NCI-H524 (cell line): ENCODE measurements at regions not wholly inside any gene's neighbourhood (a gene's known extent, or its start where the extent isn't known, plus 50 kb on each side); places are given as distances from the start of the nearest gene placed in this dataset.

Source experiments
- DNase-seq, 2 experiments: peaks; one replicate each; lab custom pipeline; 2025; lab: John Stamatoyannopoulos, UW

DNA sequence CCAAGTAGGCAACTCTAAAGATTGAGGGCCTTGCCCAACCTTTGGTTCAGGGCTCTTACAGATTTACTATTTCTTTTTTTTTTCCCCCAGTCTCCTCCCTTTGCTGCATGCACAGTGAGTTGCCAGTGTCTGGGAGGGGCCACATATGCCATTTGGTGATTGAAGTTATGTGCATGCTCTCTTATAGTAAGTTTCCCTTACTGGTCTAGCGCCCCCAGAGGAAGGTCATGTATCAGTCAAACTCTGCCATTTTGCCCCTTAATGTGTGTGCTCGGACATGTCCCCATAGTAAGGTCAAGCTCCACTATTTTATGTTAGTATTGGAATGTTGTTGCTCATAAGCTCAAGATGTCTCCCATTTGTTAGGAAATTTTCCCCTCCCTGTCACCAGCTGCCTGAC, 1138.0 kb upstream of the SLC10A2 start:
- DNase-seq: no peak

DNA sequence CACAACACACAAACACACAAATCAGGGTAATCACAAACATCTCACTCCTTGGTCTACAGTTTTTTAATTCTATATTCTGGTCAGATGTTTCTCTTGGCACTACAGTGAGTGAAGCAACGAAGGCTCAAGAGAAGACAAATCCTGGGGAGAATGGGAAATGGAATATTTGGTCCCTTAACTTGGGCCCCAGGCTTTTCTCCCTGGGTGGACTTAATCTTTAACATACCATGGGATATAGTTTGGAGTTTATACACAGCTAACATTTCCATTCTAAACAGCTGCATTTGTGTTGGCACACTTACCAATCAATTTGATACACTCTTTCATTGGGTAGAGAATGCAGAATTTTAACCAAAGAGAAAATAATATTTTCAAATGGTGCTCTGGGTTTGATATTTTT, 1132.6 kb upstream of the SLC10A2 start:
- no peak for DNase-seq

DNA sequence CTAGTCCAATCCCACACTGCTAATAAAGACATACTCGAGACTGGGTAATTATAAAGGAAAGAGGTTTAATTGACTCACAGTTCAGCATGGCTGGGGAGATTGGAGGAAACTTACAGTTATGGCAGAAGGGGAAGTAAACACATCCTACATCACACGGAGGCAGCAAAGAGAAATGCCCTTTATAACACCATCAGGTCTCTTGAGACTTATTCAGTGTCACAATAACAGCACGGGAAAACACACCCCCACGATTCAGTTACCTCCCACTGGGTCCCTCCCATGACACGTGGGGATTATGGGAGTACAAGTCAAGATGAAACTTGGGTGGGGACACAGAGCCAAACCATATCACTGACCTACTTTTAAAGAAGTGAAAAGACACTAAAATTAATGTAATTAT, 1130.4 kb upstream of the SLC10A2 start:
- no peak for DNase-seq

DNA sequence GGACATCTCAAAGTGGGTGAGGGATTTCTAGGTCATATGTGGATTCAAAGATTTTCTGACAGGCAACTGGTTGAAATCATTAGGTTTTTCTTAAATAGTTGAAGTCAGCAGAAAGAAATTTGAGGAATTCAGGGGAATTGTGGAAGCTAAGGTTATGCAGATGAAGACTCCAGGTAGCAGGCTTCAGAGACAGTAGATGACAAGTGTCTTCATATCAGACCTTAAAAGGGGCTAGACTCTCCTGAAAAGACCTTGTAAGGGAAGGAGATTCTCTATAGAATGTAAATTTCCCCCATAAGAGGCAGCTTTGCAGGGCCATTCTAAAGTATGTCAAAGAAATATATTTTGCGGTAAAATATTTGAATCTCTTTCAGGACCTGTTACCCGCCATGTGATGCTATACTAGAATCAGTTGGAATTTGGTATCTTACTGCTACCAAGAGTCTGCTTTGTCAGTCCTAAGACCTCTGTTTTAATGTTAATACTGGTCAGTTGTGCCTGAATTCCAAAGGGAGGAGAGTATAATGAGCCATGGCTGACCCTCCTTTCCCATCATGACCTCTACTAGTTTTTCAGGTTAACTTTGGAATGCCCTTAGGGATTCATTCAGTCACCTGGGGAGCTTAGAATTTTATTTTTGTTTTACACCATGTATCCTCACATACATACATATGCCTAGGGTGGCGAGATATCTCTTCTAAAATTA, 1115.5 kb upstream of the SLC10A2 start:
- DNase-seq: no peak

DNA sequence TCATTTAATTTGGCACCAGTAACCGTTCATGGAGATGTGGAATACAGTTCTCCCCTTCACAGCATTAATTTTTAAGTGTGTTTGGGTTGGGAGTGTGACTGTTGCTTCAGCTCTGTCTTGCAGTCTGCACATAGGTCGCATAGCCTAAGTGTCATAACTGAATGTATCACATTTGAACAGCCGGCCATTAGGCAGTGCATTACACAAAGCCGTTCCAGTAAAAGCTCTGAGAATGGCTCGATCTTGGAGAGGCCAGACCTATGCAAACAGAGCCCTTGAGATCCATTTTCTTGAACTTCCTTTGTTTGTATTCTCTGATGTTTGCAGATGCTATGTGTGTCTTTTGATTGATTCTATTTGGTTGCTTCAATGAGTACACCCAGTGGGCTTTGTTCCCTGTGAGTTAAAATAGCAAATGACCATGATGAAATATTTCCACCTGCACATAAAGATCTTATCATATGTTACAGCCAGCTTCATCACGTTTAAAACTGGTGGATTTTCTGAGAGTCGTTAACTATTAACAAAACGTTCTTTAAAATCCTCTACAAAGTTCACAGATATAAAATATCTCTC, 1104.9 kb upstream of the SLC10A2 start:
- no peak for DNase-seq

DNA sequence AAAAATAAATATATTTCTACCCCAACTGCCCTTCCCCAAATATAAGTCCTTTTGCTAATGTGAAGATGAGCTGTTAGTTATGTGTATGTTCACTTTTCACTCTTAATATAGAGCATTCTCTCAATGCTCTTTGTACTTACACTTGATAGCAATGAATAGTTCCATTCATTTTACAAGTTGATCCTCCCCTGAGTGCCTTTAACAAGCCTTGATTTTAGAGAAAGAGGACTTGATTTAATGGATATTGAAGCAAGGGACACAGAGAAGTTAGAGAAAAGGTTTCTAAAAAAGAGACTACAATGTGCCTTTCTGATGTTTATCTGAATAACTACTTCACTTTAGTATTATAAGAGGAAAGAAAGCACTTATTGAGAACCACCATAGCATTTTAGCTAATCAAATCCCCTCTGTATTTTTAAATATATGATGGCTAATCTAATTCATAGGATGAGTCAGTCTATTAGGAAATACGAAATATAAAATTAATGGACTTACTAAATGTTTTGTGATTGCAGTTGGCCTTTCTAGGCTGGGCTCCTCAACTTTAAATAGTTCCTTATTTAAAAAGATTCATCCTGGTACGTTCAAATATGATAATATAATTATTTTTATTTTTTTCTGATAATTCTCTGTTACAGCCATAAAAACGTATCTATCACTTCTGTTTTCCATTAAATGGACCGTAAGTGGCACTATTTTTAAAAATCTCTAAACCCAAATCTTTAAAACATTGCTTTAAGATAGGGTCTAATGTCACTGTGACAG, 1097.8 kb upstream of the SLC10A2 start:
- DNase-seq: no peak

DNA sequence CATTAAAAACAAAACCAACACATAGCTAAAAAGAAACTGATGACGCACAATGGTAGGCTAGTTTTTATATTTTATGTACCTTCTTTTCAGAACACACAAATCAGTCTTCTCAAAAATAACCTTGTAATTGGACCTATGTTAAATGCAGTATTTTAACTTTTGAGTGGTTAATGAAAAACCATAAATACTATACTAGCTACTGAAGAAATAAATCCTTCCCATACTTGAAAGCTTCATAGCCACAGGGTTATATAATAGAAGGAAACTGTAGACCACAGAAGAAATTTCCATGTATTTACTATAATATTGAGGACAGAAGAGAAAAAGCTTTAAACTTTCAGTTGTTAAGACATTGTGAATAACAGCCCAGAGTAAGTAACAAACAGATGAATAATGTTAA, 1094.3 kb upstream of the SLC10A2 start:
- DNase-seq: no peak

DNA sequence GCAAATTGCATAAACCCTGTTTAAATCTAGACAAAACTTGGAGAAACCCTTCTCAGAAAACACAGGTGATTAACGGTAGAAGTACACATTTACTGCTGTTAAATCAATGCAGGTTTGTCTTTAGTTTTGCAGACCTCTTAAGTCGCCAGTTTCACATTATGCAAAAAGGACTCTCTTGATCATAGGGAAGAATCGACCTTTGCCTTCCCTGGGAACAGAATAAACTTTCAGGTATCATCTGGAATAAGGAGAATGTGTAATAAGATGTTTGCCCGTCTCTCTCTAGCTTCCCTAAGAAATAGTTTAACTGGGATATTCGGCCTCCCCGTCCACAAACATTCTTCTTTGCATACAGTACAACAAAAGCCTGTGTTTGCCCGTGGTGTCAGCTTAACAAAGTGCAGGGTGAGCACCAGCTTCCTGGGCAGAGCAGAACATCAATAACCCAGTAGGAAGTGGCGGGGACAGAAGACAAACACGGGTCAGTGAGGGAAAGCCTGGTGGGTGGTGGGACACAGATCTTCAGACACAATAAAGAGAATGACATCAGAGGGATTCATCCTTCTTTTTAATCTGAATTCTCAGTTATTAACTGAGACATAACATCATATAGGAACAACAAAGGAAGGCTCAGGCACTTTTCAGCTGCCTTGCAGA, 1077.7 kb upstream of the SLC10A2 start:
- no peak for DNase-seq

DNA sequence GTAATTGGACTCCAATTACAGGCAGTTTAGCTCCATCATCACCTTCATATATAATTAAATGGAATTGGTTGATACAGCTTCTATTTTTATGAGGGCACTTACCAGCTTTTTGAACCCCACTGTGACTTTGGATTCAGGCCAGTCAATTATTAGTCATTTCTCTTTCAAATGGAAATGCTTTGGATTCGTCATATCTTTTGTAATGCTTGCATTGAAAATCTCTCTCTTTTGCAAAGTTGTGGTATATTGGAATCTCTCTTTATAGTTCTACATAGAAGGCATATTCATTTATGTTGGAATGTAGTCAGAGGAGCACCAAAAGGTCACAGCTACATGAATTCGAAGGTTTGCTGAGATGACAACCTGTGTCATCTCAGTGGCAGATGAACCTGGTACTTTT, 1074.3 kb upstream of the SLC10A2 start:
- DNase-seq: no peak

DNA sequence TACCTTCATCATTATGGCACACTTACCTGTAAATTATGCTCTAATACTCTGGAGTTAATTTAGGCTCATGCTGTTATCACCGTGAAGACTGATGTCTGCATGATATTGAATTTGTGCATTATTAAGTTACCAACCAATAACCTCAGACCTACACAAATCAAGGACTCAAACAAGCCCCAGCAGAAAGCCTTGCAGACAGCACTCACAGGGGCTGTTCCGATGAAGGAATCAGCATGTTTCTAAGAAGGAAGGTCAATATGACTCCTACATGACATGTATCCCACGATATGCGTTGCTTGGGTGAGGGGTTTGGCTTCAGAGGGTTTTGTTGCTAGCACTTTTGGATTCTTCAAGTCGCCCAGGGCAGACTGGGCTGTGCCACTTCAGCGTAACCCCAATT, 1071.2 kb upstream of the SLC10A2 start:
- DNase-seq: no peak

DNA sequence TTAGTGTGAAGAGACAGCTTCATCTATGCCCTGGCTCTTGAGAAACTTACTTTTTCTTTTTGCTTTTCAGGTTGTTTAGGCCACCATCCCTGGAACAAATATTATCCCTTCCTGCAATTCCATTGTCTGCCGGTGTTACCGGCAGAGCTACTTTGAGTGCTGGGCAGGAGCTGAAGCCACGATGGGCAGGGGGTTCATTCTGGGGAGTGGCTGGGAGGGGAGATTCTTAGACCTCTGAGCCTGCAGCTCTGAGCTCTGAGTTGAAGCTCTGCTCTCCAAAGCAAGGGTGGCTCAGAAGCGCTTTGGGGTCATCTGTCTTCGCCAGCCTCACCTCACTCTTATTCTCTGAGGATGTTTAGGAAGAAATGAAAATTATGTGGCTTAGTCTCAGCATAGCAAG, 1066.6 kb upstream of the SLC10A2 start:
- no peak for DNase-seq

DNA sequence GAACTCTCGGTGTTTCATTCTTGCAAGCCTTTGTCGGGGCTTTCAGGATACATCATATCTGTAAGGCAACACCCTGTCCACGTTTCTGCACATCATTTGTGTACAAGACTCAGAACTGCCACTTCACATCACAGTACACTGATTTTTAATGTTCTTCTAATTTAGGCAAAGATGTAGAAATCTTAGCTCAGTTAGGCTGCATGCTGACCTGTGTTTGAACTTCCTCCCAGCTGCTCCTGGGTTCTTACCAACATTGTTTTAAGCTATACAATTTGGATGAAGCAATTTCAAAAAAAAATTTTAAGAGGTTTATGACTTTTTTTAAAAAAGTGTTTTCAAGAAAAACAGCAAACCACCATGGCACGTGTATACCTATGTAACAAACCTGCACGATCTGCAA, 1047.9 kb upstream of the SLC10A2 start:
- no peak for DNase-seq

DNA sequence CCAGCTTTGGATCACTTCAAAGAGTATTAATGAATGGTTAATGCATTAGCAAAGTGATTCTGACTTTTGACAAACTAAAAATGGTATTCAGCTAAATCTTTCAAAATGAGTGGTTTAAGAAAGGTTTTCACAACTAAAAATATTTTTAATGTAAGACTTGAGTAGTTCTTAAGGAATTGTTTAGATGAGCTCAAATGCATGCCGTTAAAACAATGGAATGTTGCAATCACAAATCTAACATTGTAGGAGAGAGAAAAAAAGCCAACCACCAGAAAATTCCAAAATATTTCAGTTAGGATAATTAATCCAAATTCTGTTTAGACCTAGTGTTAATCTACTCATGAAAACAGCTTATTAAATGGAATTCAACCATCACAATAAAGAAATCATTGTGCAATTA, 1044.8 kb upstream of the SLC10A2 start:
- no peak for DNase-seq

DNA sequence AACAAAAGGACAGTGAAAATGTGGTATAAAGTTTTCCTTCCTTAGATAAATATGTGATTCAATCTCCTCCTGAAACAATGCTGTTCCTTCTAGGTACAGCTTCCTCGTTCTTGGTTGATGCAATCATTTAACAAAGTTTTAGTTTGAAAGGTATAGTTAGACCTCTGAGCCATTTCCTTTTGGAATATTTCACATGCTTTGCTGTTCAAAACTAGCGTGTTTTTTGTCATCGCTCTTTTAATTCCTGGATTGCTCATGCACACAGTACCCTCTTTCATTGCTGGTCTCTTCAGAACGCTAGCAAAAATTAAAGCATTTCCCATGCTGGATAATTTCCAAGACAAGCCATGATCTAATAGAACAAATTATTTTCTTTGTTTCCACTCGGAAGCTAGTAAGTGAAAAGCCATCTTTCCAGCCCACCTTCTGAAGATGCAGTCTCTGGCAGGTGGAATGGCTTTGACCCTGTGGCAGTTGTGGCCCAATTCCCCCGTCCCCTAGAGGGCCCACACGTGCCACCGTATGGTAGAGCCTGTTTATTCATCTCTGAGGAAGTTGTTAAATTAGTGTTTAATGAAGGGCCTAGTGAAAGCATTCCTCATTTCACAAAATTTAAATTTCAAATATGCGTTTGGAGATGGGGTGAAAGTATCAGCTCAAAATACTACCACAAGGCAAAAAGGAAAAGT, 1040.6 kb upstream of the SLC10A2 start:
- DNase-seq: no peak

DNA sequence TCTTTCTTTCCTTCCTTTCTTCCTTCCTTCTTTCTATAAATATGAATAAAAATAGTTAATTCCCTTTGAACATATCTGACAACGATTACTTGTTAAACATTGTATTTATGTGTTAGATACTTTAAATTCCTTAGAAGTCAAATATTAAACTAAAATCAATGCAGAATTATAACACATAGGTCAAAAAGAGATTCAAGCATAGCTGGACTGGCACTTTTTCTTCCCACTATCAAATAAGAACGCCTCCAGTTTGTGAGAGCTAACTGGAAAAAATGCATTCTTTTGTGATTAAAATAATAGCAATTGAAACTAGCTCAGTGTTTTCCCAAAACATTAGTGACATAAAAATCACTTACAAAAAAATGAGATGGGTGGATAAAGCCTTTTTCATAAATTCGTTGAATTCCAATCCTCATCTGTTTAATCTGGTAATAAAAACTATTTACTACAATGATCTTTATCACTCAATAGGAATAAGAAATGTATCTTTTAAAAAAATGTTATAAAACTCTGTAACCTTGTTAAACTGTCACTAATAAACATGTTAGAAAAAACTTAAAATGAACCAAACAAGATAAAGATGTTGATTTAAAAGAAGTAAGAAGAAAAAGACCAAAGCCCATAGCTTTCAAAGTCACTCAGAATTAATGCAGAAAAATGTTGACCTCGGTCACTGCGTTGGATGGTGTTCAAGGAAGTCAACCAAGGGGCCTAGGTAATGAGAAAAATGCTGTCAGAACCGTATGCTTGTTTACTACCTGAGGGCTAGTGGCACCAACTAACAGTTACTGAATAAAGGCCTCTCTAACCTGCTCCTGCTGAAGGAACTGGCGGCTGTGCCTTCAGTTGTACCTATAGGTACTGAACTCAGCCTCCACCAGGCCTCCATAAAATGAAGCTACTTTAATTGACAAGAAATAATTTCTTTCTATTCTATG, 1039.5 kb upstream of the SLC10A2 start:
- DNase-seq: no peak

DNA sequence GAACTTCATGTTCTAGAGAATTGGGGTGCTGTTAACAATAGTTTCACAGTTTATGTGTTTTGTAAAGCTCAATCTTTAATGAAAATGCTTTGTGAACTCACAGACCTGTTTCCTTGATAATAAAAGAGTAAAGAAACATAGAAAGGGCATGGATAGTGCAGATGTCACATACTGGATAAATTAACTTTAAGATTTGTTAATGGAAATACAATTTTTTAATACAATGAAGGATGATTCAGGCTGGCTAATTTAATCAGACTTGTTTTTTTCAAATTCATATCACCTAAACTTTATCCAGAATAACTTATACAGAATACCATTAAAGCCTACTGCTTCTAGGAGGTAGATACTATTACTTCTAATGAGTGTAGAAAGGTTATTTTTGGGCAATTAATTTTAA, 1033.5 kb upstream of the SLC10A2 start:
- no peak for DNase-seq

DNA sequence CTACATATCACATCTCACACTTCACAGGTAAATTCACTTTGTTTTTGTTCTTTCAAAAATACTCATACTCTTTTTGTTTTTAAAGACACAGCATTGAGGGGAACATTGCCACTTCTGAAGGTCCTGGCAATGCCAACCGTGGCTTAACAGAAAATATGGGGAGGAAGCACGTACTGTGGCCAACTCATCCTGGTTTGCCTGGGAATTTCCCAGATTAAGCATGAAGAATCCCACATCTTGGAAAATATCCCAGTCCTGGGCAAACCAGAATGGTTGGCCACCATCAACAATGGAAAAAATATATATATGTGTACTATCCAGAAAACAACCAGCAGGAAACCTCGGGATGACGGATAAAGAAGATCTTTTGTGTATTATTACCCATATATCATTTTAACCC, 1032.2 kb upstream of the SLC10A2 start:
- DNase-seq: no peak

DNA sequence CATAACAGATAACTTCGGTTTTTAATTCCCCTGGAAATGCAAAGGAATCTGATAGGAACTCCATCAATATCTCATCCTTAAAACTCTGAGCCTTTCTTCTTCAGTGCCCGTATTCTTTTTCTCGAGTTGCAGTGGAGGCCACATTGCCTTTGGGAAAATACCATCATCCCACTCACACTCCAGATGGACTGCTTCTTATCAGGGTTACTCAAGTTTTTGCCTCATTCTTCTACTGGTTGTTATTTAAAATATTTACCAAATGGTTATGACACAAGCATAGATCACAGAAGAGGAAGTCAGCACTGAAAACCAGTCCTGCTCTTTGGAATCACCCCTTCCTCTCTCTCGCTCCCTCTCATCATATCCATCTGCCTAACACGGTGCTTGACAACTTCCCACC, 1020.5 kb upstream of the SLC10A2 start:
- DNase-seq: no peak

DNA sequence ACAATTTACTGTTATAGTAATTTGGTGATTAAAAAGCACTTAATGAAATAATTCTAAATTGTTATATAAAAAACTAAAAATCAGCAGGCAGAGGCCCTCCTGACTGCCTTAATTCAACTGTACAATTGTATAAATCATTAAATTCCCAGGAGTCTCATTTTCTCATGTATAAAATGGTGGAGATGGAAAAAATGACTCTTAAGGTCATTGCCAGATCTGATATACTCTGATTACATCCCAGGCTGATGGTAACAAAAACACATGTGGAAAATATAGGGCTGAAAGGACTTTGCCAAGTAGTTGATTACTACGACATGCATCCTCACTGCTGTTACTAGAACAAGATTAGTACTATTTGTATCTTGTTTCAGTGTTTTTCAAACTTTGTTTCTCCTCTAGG, 1020.0 kb upstream of the SLC10A2 start:
- DNase-seq: no peak

DNA sequence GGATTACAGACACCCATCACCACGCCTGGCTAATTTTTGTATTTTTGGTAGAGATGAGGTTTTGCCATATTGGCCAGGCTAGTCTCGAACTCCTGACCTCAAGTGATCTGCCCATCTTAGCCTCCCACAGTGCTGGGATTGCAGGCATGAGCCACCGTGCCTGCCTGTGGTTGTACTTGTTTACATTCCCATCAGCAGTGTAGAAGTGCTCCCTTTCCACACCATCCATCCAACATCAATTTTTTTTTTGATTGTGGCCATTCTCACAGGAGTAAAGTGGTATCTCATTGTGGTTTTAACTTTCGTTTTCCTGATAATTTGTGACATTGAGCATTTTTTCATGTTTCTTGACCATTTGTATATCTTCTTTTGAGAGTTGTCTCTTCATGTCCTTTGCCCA, 1019.4 kb upstream of the SLC10A2 start:
- no peak for DNase-seq

DNA sequence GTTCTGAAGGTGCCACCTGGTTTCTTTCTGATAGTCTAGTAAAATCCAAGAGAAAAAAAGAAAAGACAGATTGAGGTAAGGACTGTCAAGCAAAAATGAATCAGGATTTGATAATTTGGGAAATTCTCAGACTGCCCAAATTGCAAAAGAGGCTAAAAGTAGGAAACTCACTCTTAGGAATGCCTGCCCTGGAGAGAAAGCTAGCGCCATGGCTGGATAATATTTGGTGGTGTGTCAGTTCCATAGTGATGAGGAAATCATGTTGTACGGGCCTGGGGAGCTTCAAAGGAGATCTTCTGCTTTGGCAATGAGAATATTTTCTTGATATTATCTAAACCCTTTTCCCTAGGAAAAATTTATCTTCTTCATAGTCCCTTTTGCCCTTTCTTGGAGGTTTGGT, 1008.1 kb upstream of the SLC10A2 start:
- DNase-seq: no peak
